ENCODE measurements at regions not wholly inside any gene's neighbourhood (a gene's known extent, or its start where the extent isn't known, plus 50 kb on each side); places are given as distances from the start of the nearest gene placed in this dataset.

GRCh38 chr7:42858570-42858969 lies 53.3 kb downstream of the C7orf25 start:
- DNase-seq, result no peak

GRCh38 chr7:42856605-42856987 lies 55.3 kb downstream of the C7orf25 start:
- DNase-seq, result no peak

- no peak for DNase-seq
These were observed 57.2 kb downstream of the C7orf25 start for GRCh38 chr7:42854571-42855118.

GRCh38 chr7:42852531-42852930 lies 59.3 kb downstream of the C7orf25 start:
- no peak for DNase-seq

- no peak for DNase-seq
These were observed 68.6 kb downstream of the C7orf25 start for GRCh38 chr7:42843205-42843800.

GRCh38 chr7:42834676-42835075 lies 77.2 kb downstream of the C7orf25 start:
- no peak for DNase-seq

- DNase-seq, result no peak
These were observed 78.5 kb downstream of the C7orf25 start for GRCh38 chr7:42833411-42833810.

- no peak for DNase-seq
These were observed 79.2 kb downstream of the C7orf25 start for GRCh38 chr7:42832667-42833066.

GRCh38 chr7:42831718-42832522 lies 80.0 kb downstream of the C7orf25 start:
- no peak for DNase-seq

GRCh38 chr7:42831006-42831717 lies 80.7 kb downstream of the C7orf25 start:
- no peak for DNase-seq

GRCh38 chr7:42812779-42813178 lies 99.1 kb downstream of the C7orf25 start:
- DNase-seq, result no peak

- no peak for DNase-seq
These were observed 106.3 kb downstream of the C7orf25 start for GRCh38 chr7:42805601-42806000.

- no peak for DNase-seq
These were observed 117.2 kb downstream of the C7orf25 start for GRCh38 chr7:42794673-42795072.

GRCh38 chr7:42792841-42793240 lies 119.0 kb downstream of the C7orf25 start:
- DNase-seq, result no peak

GRCh38 chr7:42790196-42790595 lies 121.7 kb downstream of the C7orf25 start:
- no peak for DNase-seq

GRCh38 chr7:42774436-42774835 lies 137.4 kb downstream of the C7orf25 start:
- no peak for DNase-seq

- no peak for DNase-seq
These were observed 141.8 kb downstream of the C7orf25 start for GRCh38 chr7:42770114-42770513.

GRCh38 chr7:42768045-42768444 lies 143.8 kb downstream of the C7orf25 start:
- DNase-seq, result no peak

- no peak for DNase-seq
These were observed 145.0 kb downstream of the C7orf25 start for GRCh38 chr7:42766782-42767423.

GRCh38 chr7:42765931-42766330 lies 145.9 kb downstream of the C7orf25 start:
- DNase-seq, result no peak

- DNase-seq, result no peak
These were observed 148.7 kb downstream of the C7orf25 start for GRCh38 chr7:42763137-42763551.

GRCh38 chr7:42761486-42761885 lies 150.4 kb downstream of the C7orf25 start:
- no peak for DNase-seq

GRCh38 chr7:42758124-42758523 lies 153.7 kb downstream of the C7orf25 start:
- no peak for DNase-seq

Measured in CD4-positive, alpha-beta T cell treated with Interleukin-4 for 4 hours (primary cell).